ENCODE measurements at regions not wholly inside any gene's neighbourhood (a gene's known extent, or its start where the extent isn't known, plus 50 kb on each side); places are given as distances from the start of the nearest gene placed in this dataset.

DNA sequence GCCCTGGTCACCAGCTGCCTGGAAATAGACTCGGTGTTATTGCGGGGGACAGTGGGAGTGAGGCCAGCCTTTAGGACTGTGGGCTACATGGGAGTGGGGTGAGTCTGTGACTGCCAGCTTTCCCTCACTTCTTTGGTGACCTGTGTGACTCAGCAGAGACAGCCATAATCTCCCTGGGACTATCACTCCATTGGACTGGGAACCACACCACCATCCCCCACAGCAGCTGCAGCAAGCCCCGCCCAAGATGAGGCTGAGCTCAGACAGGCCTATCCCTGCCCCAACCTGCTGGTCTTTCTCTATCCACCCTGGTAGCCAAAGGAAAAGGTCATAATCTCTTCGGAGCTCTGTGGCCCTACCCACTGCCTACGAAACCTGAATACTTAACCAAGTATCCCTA, 263.2 kb downstream of the FZD1 start:
- TF ChIP-seq POLR2AphosphoS5 (IDR thresholded peaks at IDR 0.05) (no peak), TAF1 (IDR thresholded peaks at IDR 0.05; ENCODE audit: low read depth) (no peak)
- no peak overlapping the region for H2AFZ ChIP-seq (ENCODE audit: low read depth, low read length)

DNA sequence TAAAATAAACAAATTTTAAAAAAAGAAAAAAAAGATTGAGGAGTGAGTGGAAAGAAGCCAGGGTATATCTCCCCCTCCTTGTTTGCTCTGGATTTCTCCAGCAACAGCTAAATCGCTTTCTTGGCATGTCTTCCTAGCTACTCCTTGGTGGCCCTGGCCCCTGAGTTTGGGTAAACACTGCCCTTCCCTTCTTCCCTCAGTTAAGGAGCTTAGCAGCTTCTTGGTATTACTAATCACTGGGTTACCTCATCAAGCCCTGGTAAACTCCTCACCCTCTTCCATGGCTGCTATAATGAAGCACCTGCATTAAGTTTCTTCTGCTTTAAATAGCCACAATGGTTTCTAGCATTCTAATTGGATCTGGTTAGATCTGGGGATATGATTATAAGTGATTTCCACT, 269.8 kb downstream of the FZD1 start:
- Histone ChIP-seq H3F3A (ENCODE audit: insufficient read depth, low read length, poor library complexity, severe bottlenecking) (no peaks in the 10 kb centered on the region), H3K9me3 (ENCODE audit: low read length) (peaks cover 3% of the 10 kb centered on the region), H3K9me2 (ENCODE audit: insufficient read depth, low read length) (no peaks in the 10 kb centered on the region), H2AFZ (ENCODE audit: low read depth, low read length) (no peak overlapping the region), H4K20me1 (ENCODE audit: insufficient read depth) (no peaks in the 10 kb centered on the region), H3K36me3 (ENCODE audit: insufficient read depth, low read length) (no peaks in the 10 kb centered on the region), H3K79me2 (replicated peaks; ENCODE audit: insufficient read depth, low read length) (no peaks in the 10 kb centered on the region), H3K27ac (ENCODE audit: low read length) (no peak overlapping the region), H3K9ac (ENCODE audit: low read length) (no peak overlapping the region), H3K4me3 (ENCODE audit: low read length) (no peak overlapping the region), H3K27me3 (ENCODE audit: insufficient read depth, low read depth, low read length) (no peaks in the 10 kb centered on the region), H3K4me2 (ENCODE audit: low read length) (no peak overlapping the region)
- TF ChIP-seq SMC3 (conservative IDR thresholded peaks at IDR 0.05; ENCODE audit: poor library complexity) (no peak), TAF1 (IDR thresholded peaks at IDR 0.05; ENCODE audit: low read depth) (no peak), POLR2AphosphoS5 (IDR thresholded peaks at IDR 0.05) (no peak), EP300 (conservative IDR thresholded peaks at IDR 0.05; ENCODE audit: poor library complexity, severe bottlenecking) (no peak), RAD21 (conservative IDR thresholded peaks at IDR 0.05) (no peak), EZH2 (IDR thresholded peaks at IDR 0.05; ENCODE audit: borderline replicate concordance, insufficient read depth, low read length, poor library complexity, severe bottlenecking) (no peak), MXI1 (conservative IDR thresholded peaks at IDR 0.05; ENCODE audit: poor library complexity, severe bottlenecking) (no peak)
- TF ChIP-seq, protein P1, sequence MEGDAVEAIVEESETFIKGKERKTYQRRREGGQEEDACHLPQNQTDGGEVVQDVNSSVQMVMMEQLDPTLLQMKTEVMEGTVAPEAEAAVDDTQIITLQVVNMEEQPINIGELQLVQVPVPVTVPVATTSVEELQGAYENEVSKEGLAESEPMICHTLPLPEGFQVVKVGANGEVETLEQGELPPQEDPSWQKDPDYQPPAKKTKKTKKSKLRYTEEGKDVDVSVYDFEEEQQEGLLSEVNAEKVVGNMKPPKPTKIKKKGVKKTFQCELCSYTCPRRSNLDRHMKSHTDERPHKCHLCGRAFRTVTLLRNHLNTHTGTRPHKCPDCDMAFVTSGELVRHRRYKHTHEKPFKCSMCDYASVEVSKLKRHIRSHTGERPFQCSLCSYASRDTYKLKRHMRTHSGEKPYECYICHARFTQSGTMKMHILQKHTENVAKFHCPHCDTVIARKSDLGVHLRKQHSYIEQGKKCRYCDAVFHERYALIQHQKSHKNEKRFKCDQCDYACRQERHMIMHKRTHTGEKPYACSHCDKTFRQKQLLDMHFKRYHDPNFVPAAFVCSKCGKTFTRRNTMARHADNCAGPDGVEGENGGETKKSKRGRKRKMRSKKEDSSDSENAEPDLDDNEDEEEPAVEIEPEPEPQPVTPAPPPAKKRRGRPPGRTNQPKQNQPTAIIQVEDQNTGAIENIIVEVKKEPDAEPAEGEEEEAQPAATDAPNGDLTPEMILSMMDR (IDR thresholded peaks at IDR 0.05; ENCODE audit: poor library complexity, severe bottlenecking): no peak
- TF ChIP-seq, protein P2, sequence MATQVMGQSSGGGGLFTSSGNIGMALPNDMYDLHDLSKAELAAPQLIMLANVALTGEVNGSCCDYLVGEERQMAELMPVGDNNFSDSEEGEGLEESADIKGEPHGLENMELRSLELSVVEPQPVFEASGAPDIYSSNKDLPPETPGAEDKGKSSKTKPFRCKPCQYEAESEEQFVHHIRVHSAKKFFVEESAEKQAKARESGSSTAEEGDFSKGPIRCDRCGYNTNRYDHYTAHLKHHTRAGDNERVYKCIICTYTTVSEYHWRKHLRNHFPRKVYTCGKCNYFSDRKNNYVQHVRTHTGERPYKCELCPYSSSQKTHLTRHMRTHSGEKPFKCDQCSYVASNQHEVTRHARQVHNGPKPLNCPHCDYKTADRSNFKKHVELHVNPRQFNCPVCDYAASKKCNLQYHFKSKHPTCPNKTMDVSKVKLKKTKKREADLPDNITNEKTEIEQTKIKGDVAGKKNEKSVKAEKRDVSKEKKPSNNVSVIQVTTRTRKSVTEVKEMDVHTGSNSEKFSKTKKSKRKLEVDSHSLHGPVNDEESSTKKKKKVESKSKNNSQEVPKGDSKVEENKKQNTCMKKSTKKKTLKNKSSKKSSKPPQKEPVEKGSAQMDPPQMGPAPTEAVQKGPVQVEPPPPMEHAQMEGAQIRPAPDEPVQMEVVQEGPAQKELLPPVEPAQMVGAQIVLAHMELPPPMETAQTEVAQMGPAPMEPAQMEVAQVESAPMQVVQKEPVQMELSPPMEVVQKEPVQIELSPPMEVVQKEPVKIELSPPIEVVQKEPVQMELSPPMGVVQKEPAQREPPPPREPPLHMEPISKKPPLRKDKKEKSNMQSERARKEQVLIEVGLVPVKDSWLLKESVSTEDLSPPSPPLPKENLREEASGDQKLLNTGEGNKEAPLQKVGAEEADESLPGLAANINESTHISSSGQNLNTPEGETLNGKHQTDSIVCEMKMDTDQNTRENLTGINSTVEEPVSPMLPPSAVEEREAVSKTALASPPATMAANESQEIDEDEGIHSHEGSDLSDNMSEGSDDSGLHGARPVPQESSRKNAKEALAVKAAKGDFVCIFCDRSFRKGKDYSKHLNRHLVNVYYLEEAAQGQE (IDR thresholded peaks at IDR 0.05; ENCODE audit: borderline replicate concordance): no peak

More for the DNA sequence above, 263.2 kb downstream of the FZD1 start:
- H3K27me3 ChIP-seq (ENCODE audit: insufficient read depth, low read depth, low read length): no peaks in the 10 kb centered on the region
- peaks cover 6% of the 10 kb centered on the region for H3K9me3 ChIP-seq (ENCODE audit: low read length)
- no peak overlapping the region for H3K4me3 ChIP-seq (ENCODE audit: low read length)
- H3K9ac ChIP-seq (ENCODE audit: low read length): no peak overlapping the region
- H3K9me2 ChIP-seq (ENCODE audit: insufficient read depth, low read length): no peaks in the 10 kb centered on the region
- no peaks in the 10 kb centered on the region for H3K36me3 ChIP-seq (ENCODE audit: insufficient read depth, low read length)
- no peaks in the 10 kb centered on the region for H3F3A ChIP-seq (ENCODE audit: insufficient read depth, low read length, poor library complexity, severe bottlenecking)
- no peak overlapping the region for H3K4me2 ChIP-seq (ENCODE audit: low read length)
- H3K27ac ChIP-seq (ENCODE audit: low read length): no peak overlapping the region
- H4K20me1 ChIP-seq (ENCODE audit: insufficient read depth): no peaks in the 10 kb centered on the region
- no peaks in the 10 kb centered on the region for H3K79me2 ChIP-seq (replicated peaks; ENCODE audit: insufficient read depth, low read length)

Measured in neural cell (in vitro differentiated cells).